ENCODE measurements at regions not wholly inside any gene's neighbourhood (a gene's known extent, or its start where the extent isn't known, plus 50 kb on each side); places are given as distances from the start of the nearest gene placed in this dataset.

DNA sequence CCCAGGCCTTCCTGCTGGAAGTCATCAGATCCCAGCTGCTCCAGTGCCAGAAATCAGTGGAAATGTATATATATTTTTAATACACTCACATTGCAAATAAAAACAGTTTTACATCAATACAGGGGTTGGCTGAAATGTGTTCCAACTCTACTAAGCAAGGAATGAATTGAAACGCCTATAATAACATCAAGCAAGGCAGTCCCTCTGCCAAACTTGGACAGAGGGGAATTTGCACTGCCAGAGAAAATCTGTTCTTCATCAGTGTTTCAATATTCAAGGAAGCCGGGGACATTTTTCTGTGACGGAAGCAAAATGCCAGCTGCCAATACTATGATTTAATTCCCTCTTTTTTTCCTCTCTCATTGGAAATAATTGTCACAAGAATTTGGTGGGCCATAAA, 335.3 kb downstream of the TNS1 start:
- H3K27me3 ChIP-seq (ENCODE audit: low read length), result no peaks in the 10 kb centered on the region
- TF ChIP-seq EZH2phosphoT487 (conservative IDR thresholded peaks at IDR 0.05; ENCODE audit: low read length), result no peak
- TF ChIP-seq, protein P1, sequence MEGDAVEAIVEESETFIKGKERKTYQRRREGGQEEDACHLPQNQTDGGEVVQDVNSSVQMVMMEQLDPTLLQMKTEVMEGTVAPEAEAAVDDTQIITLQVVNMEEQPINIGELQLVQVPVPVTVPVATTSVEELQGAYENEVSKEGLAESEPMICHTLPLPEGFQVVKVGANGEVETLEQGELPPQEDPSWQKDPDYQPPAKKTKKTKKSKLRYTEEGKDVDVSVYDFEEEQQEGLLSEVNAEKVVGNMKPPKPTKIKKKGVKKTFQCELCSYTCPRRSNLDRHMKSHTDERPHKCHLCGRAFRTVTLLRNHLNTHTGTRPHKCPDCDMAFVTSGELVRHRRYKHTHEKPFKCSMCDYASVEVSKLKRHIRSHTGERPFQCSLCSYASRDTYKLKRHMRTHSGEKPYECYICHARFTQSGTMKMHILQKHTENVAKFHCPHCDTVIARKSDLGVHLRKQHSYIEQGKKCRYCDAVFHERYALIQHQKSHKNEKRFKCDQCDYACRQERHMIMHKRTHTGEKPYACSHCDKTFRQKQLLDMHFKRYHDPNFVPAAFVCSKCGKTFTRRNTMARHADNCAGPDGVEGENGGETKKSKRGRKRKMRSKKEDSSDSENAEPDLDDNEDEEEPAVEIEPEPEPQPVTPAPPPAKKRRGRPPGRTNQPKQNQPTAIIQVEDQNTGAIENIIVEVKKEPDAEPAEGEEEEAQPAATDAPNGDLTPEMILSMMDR (IDR thresholded peaks at IDR 0.05; ENCODE audit: insufficient read depth, low read length, poor library complexity, severe bottlenecking), result no peak
- no peak overlapping the region for H3K4me3 ChIP-seq (ENCODE audit: insufficient read depth, low read length, poor library complexity, severe bottlenecking)
- H3K9me3 ChIP-seq (ENCODE audit: insufficient read depth, low read length), result no peaks in the 10 kb centered on the region
- H3K4me2 ChIP-seq (ENCODE audit: low read depth, low read length, poor library complexity, severe bottlenecking), result no peak overlapping the region
- no peak overlapping the region for H3K9ac ChIP-seq (ENCODE audit: low read length)
- H3K9me2 ChIP-seq (replicated peaks; ENCODE audit: insufficient read depth, low read length), result no peaks in the 10 kb centered on the region
- no peaks in the 10 kb centered on the region for H3K36me3 ChIP-seq (ENCODE audit: low read length)
- H3F3A ChIP-seq (ENCODE audit: insufficient read depth), result no peaks in the 10 kb centered on the region
- no peak overlapping the region for H3K27ac ChIP-seq (ENCODE audit: low read depth, low read length)
- H3K79me2 ChIP-seq (ENCODE audit: insufficient read depth, low read length), result no peaks in the 10 kb centered on the region
- H4K20me1 ChIP-seq (ENCODE audit: low read depth, low read length), result no peaks in the 10 kb centered on the region
- H2AFZ ChIP-seq (ENCODE audit: low read depth, low read length, severe bottlenecking), result no peak overlapping the region

DNA sequence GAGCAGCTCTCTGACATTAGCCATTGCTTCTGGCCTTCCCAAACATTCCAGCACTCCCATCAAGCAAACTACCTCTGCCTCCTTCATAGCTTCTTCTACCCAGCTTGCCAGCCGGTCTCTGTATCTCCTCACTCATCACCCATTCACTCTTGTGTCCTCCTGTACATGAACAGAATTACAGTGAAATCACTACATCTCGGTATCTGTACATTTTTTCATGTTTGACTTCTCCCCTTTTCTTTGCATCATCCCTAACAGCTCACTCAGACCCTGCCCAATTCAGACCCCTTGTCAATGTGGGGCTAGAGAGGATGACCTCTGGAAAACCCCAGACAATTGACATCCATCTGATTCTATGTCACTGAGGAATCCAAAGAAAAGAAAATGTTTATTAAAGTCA, 335.8 kb downstream of the TNS1 start:
- H2AFZ ChIP-seq (ENCODE audit: low read depth, low read length, severe bottlenecking), result no peak overlapping the region
- no peaks in the 10 kb centered on the region for H3K27me3 ChIP-seq (ENCODE audit: low read length)
- no peak overlapping the region for H3K9ac ChIP-seq (ENCODE audit: low read length)
- no peaks in the 10 kb centered on the region for H3K9me3 ChIP-seq (ENCODE audit: insufficient read depth, low read length)
- no peaks in the 10 kb centered on the region for H3F3A ChIP-seq (ENCODE audit: insufficient read depth)
- no peak overlapping the region for H3K4me3 ChIP-seq (ENCODE audit: insufficient read depth, low read length, poor library complexity, severe bottlenecking)
- no peaks in the 10 kb centered on the region for H4K20me1 ChIP-seq (ENCODE audit: low read depth, low read length)
- no peak overlapping the region for H3K4me2 ChIP-seq (ENCODE audit: low read depth, low read length, poor library complexity, severe bottlenecking)
- no peaks in the 10 kb centered on the region for H3K36me3 ChIP-seq (ENCODE audit: low read length)
- H3K27ac ChIP-seq (ENCODE audit: low read depth, low read length), result no peak overlapping the region
- no peaks in the 10 kb centered on the region for H3K79me2 ChIP-seq (ENCODE audit: insufficient read depth, low read length)
- no peak for TF ChIP-seq EZH2phosphoT487 (conservative IDR thresholded peaks at IDR 0.05; ENCODE audit: low read length)
- TF ChIP-seq, protein P1 (IDR thresholded peaks at IDR 0.05; ENCODE audit: insufficient read depth, low read length, poor library complexity, severe bottlenecking), result no peak
- no peaks in the 10 kb centered on the region for H3K9me2 ChIP-seq (replicated peaks; ENCODE audit: insufficient read depth, low read length)

DNA sequence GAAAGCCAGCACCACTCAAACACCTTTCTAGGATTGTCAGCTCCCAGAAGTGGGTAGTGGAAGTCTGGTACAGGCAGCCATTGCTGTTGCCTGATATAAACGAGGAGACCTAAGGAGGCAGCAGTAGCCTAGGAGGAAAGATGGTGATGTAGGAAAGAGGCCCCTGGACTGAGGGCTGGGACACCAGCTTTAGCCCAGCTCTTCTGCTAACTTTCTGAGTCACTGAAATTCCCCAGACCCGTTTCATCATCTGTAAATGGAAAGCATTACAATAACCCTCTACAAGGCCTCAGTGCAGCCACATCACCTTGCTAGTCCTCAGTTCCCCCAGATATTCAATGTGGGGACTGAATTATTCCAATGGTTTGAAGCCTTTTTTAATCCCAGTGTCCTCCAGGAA, 336.5 kb downstream of the TNS1 start:
- TF ChIP-seq, protein P1 (IDR thresholded peaks at IDR 0.05; ENCODE audit: insufficient read depth, low read length, poor library complexity, severe bottlenecking), result no peak
- no peak for TF ChIP-seq EZH2phosphoT487 (conservative IDR thresholded peaks at IDR 0.05; ENCODE audit: low read length)
- no peak overlapping the region for H3K27ac ChIP-seq (ENCODE audit: low read depth, low read length)
- no peak overlapping the region for H3K4me2 ChIP-seq (ENCODE audit: low read depth, low read length, poor library complexity, severe bottlenecking)
- no peaks in the 10 kb centered on the region for H3K36me3 ChIP-seq (ENCODE audit: low read length)
- H3K9me3 ChIP-seq (ENCODE audit: insufficient read depth, low read length), result no peaks in the 10 kb centered on the region
- no peaks in the 10 kb centered on the region for H3K79me2 ChIP-seq (ENCODE audit: insufficient read depth, low read length)
- no peak overlapping the region for H2AFZ ChIP-seq (ENCODE audit: low read depth, low read length, severe bottlenecking)
- no peaks in the 10 kb centered on the region for H4K20me1 ChIP-seq (ENCODE audit: low read depth, low read length)
- no peaks in the 10 kb centered on the region for H3K27me3 ChIP-seq (ENCODE audit: low read length)
- no peak overlapping the region for H3K9ac ChIP-seq (ENCODE audit: low read length)
- H3K9me2 ChIP-seq (replicated peaks; ENCODE audit: insufficient read depth, low read length), result no peaks in the 10 kb centered on the region
- H3F3A ChIP-seq (ENCODE audit: insufficient read depth), result no peaks in the 10 kb centered on the region
- no peak overlapping the region for H3K4me3 ChIP-seq (ENCODE audit: insufficient read depth, low read length, poor library complexity, severe bottlenecking)

Measured in SU-DHL-6 (cell line).